HG03060 (cell line): ENCODE measurements at regions not wholly inside any gene's neighbourhood (a gene's known extent, or its start where the extent isn't known, plus 50 kb on each side); places are given as distances from the start of the nearest gene placed in this dataset.

ENCODE experiments used
- ATAC-seq: cut with Tn5 transposase; IDR thresholded peaks from one replicate; pipeline ENCODE4 v1.9.1; 2021; ENCODE audit warnings: low read depth, moderate number of reproducible peaks; ENCODE audit not compliant: unreplicated experiment

GRCh38 chr13:78370231-78370630, 233.1 kb downstream of the POU4F1 start:
- no peak for ATAC-seq

GRCh38 chr13:78364711-78365110, 238.6 kb downstream of the POU4F1 start:
- ATAC-seq = no peak

GRCh38 chr13:78341032-78341431, 262.3 kb downstream of the POU4F1 start:
- peak; percentile 64 for ATAC-seq

- no peak for ATAC-seq
These were observed 263.4 kb downstream of the POU4F1 start for GRCh38 chr13:78339927-78340326.

- no peak for ATAC-seq
These were observed 269.3 kb downstream of the POU4F1 start for GRCh38 chr13:78334059-78334458.

GRCh38 chr13:78326633-78327032, 276.7 kb downstream of the POU4F1 start:
- ATAC-seq = no peak

GRCh38 chr13:78325585-78325984, 277.8 kb downstream of the POU4F1 start:
- ATAC-seq = no peak

- no peak for ATAC-seq
These were observed 279.5 kb downstream of the POU4F1 start for GRCh38 chr13:78323848-78324247.

- no peak for ATAC-seq
These were observed 280.3 kb downstream of the POU4F1 start for GRCh38 chr13:78323040-78323439.

- no peak for ATAC-seq
These were observed 284.2 kb downstream of the POU4F1 start for GRCh38 chr13:78319101-78319627.

- ATAC-seq = no peak
These were observed 286.3 kb downstream of the POU4F1 start for GRCh38 chr13:78317030-78317429.

GRCh38 chr13:78309497-78310180, 293.7 kb downstream of the POU4F1 start:
- ATAC-seq = peak; percentile 80

GRCh38 chr13:78306519-78307206, 296.7 kb downstream of the POU4F1 start:
- ATAC-seq = no peak

- ATAC-seq = no peak
These were observed 298.2 kb downstream of the POU4F1 start for GRCh38 chr13:78305171-78305570.

GRCh38 chr13:78299832-78300623, 303.3 kb downstream of the POU4F1 start:
- ATAC-seq = peak; percentile 69

- peak; percentile 41 for ATAC-seq
These were observed 304.7 kb downstream of the POU4F1 start for GRCh38 chr13:78298657-78299056.

- ATAC-seq = no peak
These were observed 316.6 kb downstream of the POU4F1 start for GRCh38 chr13:78286748-78287147.

GRCh38 chr13:78265098-78265497, 338.3 kb downstream of the POU4F1 start:
- ATAC-seq = no peak

GRCh38 chr13:78258304-78258703, 339.7 kb upstream of the EDNRB start:
- no peak for ATAC-seq

GRCh38 chr13:78256484-78256883, 337.9 kb upstream of the EDNRB start:
- ATAC-seq = no peak

GRCh38 chr13:78254113-78254512, 335.5 kb upstream of the EDNRB start:
- no peak for ATAC-seq
